GM12872 (cell line): ENCODE measurements at regions not wholly inside any gene's neighbourhood (a gene's known extent, or its start where the extent isn't known, plus 50 kb on each side); places are given as distances from the start of the nearest gene placed in this dataset.

ENCODE experiments used
- TF ChIP-seq, protein P1 (sequence below): IDR thresholded peaks from 3 replicates; pipeline ENCODE4 v1.5.1; 2011; ENCODE audit warnings: low read depth, mild to moderate bottlenecking, low read length, moderate library complexity; ENCODE audit not compliant: insufficient read depth

DNA sequence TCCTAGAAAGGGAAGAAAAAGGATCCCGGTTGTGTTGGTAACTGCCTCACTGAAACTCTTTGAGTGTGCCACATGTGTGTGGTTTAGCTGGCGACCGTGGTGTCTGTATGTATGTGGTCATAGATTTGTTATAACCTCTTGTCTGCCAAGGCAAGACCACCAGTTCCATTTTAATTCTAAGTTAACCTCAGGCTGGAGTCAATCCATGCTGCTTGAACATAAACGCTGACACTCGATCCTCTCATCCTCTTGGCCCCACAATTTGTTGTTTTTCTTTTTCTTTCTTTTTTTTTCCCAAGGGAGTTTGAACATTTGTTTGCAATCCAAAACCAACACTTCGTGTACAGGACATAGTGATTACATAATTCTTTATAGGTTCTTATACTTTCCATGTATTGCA is 318.9 kb upstream of the JAG1 start:
- TF ChIP-seq, protein P1, sequence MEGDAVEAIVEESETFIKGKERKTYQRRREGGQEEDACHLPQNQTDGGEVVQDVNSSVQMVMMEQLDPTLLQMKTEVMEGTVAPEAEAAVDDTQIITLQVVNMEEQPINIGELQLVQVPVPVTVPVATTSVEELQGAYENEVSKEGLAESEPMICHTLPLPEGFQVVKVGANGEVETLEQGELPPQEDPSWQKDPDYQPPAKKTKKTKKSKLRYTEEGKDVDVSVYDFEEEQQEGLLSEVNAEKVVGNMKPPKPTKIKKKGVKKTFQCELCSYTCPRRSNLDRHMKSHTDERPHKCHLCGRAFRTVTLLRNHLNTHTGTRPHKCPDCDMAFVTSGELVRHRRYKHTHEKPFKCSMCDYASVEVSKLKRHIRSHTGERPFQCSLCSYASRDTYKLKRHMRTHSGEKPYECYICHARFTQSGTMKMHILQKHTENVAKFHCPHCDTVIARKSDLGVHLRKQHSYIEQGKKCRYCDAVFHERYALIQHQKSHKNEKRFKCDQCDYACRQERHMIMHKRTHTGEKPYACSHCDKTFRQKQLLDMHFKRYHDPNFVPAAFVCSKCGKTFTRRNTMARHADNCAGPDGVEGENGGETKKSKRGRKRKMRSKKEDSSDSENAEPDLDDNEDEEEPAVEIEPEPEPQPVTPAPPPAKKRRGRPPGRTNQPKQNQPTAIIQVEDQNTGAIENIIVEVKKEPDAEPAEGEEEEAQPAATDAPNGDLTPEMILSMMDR: no peak

DNA sequence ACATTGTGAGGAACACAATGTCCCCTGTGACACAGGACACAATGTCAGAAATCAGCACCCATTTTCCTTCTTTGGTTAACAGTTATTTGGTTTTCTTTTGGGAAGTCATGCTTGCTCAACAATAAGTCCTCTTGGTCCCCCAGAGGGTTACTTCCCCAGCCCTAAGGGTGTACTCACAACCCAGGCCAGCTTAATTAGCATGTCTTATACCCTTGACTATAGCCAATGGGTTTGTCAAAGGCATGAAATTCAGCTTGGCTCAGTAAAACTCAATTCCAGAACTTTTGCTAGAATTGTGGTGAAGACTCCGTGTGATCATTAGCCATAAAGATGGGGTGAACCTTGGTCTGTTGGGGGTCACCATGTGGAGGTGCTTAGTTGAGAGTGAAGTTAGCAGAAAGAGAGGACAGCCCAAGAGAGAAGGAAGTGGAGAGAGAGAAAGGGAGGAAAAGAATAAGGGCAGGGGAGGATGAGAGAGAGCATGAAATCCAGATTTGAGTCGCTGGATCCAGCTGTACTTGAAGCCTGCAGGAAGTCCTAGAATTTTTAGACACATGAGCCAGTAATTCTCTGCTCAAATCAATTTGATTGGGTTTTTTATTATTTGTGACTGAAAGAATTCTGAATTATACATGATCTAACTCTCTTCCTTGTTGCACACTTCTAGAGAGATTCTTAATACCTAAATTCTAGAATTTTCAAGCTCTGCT is 321.3 kb upstream of the JAG1 start:
- TF ChIP-seq, protein P1: no peak

DNA sequence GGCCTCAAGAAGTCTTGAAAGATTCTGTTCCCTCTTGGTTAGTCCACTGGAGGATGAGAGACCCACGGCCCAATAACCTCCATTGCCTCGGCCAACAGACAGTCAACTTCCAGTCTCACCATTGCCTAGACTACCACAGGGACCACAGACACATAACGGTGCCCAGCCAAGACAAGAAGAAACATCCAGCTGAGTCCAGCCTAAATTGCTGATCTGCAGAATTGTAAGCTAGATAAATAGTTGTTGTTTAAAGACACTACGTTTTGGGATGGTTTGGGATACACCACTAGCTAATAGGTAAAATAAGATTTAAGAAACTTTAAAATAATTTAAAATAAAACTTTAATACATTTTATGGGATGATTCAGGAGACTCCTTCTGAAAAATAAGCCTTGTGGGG is 324.7 kb upstream of the JAG1 start:
- TF ChIP-seq, protein P1: no peak

DNA sequence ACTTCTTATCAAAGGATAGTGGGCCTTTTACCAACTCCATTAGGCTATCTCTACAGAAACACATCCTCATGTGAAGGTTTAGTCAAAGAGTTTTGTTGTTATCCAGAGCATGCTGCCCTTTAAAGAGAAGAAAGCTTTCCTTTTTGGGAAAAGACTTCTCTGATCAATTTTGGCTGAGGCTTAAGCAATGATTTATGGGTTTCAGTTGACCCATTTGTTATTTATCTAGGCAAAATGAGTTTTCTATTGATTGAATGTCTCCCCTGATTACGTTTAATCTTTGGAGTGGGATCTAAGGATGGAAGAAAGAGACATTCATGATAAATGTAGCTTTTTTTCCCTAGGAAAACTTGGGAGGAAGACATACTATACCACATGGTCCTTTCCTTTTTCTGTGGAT is 326.6 kb upstream of the JAG1 start:
- TF ChIP-seq, protein P1: no peak

DNA sequence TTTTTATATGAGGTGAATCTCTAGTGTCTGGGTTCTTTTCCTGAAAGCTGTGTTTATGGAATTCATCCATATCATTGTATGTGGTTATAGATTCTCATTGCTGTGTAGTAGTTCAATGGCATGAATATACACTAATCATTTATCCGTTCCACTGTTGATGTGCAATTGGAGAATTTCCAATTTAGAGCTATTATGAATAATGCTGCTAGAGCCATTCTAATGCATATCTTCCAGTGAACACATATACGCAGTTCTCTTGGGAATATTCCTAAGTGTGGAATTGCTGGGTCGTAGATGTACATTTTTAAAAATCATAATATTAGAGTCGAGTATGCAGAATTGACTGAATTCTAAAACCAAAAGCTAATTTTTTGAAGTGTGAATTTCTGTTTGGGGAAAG is 327.5 kb upstream of the JAG1 start:
- TF ChIP-seq, protein P1: no peak

DNA sequence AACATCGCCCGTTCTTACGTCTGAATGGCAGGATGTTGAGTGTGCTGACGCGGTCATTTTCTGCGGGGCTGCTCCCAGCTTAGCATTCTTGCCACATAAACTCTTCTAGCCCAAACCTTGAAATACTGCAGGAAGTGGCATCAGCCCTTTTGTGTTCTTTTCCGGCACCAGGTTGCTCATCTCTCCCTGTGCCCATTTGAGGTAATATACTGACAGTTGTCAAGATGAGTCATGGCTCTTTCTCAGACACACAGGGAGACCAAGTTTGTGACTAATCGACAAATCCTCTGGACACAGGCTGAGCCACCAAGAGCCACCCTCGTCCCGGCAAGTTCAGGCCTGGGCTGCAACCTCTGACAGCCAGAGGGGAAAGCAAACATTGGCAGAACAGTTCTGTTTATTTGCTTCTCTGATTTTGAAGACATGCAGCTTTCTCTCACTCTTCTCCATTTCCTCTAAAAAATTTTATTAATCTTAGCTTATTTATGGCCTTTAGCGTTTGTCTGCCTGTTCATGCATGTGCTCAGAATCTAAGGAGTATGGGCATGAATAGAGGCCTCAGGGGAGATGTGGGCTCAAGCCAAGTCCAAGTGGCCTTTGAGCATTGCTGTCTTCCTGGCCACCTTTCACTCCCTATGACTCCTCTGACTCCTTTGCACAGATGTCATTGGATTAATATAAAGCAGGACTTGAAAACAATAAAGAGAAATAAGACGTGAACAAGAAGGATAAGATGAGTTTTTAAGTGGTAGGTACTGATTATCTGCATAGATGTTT is 328.2 kb upstream of the JAG1 start:
- TF ChIP-seq, protein P1: no peak

DNA sequence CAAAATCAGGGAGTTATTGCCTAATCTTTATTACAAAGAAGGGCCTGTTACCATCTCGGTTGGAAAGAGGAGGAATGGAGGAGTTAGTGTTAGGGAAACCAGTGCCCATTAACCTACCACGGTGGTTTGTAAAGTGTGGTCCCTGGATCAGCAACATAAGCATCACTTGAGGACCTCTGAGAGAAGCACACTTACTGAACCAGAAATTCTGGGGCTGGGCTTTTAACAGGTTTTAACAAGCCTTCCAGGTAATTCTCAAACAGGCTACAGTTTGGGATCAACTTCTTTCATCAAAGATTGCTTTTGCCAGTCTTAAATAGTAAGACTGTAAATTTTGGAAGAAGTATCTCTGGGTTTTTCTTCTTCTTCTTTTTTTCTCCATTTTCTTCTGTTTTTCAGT is 329.5 kb upstream of the JAG1 start:
- TF ChIP-seq, protein P1: no peak
